NCI-H187 treated with DMSO at 0.1 percent for 48 hours (cell line): ENCODE measurements at regions not wholly inside any gene's neighbourhood (a gene's known extent, or its start where the extent isn't known, plus 50 kb on each side); places are given as distances from the start of the nearest gene placed in this dataset.
"Not testable (repeated sequence)": the region's sequence is repeated elsewhere in the genome, so short reads cannot be mapped to it uniquely, and the experiment has no call there.

Experiments
- DNase-seq: peaks from one replicate; lab custom pipeline; 2025; lab: John Stamatoyannopoulos, UW

DNA sequence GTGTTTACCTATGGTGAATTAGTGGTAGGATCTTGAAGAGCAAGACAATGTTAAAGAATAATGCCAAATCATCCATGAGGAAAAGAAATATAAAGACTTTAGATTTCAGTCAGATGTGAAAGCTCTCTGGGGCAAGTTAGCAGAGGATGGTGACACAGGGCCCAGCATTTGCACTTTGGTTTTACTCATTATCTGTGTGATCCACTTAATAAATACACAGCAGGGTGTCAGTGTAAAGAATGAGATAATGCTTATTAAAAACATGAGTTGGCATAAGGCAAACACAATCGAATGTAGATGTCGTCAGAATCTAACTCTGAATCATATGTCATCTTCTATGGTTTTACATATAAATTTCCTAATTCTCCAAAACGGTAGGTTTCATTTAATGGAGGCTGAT lies 130.4 kb upstream of the PREP start:
- no peak for DNase-seq

DNA sequence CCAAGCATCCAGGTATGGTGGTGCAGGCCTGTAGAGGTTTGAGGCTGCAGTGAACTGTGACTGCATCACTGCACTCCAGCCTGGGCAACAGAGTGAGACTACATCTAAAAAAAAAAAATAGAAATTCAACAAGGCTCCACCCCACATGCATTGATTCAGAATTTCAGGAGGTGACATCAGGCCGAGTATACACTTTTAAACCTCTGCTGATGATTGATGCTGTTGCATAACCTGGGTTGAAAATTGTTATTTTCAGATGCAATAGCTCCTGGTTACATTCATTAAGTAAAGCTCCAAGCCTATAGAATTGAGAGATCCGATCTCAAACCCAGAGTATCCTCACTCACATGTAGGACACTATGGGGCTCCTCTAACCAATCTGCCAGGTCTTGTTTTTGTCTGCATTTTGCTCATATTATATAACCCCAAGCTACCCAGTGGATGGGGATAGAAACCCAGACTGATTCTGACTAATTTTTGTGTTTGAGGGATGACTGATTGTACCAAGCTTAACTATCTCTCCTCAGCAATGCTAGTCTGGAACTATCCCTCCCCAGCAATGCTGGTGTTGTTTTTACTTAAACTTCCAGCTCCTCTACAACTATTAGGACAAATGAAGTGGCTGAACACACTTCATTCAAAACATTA lies 123.5 kb upstream of the PREP start:
- DNase-seq, result no peak

DNA sequence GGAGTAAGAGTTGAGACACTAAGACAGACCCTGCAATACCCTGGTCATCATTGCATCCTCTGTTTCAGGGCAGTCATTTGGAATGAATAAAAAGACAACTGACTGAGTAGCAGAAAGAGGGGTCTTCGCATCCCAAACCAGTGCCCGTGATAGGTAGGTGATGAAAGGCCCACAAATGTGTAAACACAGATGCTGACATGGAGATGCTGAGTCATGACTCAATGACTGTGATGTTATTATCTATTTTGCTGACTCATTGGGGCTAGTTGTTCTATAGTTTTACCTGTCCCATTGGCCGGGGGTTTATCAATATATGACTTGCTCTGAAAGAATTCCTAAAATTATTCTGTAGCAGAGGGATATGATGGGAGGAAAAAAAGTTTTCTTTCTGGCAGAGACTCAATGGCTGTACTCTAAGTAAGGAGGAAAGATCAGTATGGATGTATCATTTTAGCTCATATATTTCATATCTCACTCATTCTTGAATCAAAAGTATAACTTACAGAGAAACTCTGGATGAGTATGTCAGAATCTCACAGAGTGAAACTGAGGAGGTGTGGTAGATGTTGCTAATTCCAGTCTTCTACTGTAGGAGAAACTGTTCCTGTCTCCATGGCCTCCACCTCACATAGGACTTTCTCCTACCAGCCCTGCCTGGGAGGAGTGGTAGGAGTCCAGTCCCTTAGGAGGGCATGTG lies 119.9 kb upstream of the PREP start:
- DNase-seq, result no peak

DNA sequence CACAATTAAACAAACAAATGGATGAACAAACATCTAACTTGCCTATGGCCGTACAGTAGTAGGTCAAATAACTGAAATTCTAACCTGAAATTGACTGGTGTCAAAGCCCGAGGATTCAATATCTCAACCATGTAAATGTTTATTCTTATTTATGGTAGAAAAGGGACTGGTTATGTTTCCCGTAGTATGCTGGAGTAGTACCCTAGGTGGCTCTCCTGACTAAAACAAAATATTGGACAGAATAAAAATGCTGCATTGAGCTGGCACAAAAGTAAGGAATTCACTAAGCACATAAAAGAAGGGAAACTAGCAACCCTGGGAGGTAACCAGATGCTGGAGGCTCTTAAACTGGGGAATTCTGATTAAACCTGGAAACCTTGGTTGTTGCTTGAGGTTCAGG lies 117.1 kb upstream of the PREP start:
- no peak for DNase-seq

DNA sequence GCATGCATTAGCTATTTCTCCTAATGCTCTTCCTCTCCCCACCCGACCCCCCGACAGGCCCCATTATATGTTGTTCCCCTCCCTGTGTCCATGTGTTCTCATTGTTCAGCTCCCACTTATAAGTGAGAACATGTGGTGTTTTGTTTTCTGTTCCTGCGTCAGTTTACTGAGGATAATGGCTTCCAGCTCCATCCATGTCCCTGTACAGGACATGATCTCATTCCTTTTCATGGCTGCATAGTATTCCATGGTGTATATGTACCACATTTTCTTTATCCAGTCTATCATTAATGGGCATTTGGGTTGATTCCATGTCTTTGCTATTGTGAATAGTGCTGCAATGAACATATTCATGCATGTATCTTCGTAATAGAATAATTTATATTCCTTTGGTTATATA lies 116.1 kb upstream of the PREP start:
- DNase-seq, result not testable (repeated sequence)

DNA sequence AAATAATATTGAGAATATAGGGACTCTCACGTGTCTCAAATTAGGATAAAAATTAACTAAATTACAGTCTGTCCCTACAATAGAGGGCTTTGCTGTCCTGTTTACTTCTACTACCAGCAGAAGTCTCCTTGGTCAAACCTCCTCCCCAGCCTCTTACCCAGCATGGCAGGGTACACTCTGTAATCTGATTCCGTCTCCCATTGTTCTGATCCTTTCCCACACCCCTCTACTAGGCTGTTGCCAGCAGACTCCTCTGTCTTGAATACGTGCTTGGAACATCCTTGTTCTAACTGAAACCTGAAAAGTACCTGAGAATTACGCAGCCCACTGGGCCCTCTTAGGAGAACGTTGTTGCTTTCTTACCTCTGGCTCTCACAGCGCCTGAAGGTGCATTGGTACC lies 112.2 kb upstream of the PREP start:
- DNase-seq, result no peak

DNA sequence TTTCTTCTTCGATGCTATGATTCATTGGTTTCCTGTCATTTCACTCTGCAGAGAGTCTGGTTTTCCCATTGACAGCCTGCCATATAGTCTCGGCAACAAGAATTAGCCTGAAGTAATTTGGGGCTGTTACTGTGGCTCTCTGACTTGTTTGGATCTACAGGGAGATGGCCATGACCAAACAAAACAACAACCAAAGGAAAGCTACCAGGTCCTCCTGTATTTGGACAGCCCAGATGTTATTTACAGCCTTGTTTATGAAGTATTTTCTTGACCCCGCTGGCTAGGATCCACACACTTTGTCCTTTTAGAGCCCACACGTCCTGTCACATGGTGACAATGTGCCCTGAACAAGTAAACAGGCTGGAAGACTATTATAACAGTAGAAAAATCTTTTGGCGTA lies 111.4 kb upstream of the PREP start:
- no peak for DNase-seq

DNA sequence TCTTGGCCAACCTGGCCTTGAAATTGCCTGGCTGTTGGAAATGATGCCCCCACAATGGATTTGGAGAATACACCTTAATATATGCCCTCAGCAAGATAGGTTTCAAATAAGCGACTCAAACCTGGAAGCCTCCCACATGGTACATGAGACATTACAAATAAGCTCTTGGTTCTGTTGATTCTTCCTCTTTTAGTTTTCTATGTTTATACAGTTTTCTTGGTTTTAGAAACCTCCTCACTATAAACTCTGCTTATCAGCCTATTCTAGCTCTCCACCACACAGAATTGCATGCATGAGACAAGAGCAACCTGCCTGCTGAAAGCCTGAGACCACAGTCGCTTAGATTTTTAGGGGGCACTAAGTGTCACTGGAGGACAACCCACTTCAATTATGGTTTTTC lies 108.8 kb upstream of the PREP start:
- no peak for DNase-seq

DNA sequence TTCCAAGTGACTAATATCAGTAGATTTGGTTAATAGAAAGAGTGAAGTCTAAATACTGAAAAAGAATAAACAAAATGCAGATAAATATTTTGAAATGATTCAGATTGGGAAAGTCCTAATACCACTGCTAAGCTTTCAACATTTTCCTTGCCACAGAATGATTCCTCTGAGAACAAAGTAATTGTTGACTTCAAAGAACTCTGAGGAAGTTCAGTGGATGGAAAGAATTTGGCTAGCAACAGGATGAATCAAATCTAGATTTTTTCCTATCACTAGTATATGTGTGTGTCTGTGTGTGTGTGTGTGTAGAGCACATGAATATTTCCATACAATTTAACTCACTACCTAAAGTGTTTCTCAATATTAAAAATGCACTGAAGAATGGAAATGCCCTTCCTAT lies 107.9 kb upstream of the PREP start:
- DNase-seq, result no peak

DNA sequence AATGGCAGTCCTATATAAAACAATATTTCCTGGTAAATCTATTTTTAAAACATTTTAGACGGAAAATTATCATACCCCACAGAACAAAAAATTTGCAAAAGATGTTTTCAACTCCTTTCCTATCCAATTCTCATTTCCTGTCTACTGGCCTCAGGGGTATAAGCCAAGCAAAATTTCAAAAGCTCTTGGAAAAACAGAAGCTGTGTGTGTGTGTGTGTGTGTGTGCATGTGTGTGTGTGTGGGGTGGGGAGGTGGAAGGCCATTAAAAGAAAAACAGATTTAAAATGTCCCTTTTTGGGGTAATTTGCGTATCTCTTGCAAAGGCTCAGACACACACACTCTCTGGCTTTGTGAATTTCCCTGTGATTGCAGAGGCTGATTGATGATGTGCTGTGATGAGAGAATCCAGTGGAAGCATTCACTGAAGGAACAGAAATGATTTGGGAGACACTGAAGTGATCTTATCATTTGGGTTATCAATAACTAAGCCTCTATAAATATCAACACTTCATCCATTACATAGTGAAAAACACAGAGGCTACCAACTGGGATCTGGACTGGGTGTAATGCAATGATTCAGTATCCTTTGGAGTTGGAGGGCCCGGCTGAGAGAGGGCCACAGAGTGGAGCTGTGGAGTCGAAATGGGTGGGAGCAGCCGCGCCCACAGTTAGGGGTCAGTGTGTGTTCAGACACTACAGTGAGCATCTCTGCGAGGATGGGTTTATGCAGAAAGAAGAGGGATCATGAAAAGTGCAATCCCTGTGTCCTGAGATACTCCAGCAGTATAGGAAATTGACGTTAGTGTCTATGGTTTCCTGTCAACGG lies 106.8 kb upstream of the PREP start:
- DNase-seq, result no peak

DNA sequence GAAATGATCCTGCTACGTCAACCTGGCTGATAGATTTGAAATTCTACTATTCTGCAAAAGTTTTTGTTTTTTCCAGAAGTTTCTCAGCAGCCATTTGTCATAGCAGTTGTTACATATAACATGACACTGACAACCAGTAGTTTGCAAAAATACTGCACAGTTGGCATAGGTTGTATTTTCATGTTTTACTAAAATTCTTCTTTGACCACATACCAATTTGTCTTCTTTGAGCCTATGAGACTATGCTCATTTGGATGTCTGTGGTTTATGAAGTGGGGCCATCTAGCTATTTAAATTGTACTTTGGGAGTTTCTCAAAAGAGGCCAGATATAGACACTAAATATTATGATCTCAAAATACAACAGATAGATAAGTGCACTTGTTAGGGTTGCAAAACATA lies 104.9 kb upstream of the PREP start:
- no peak for DNase-seq

DNA sequence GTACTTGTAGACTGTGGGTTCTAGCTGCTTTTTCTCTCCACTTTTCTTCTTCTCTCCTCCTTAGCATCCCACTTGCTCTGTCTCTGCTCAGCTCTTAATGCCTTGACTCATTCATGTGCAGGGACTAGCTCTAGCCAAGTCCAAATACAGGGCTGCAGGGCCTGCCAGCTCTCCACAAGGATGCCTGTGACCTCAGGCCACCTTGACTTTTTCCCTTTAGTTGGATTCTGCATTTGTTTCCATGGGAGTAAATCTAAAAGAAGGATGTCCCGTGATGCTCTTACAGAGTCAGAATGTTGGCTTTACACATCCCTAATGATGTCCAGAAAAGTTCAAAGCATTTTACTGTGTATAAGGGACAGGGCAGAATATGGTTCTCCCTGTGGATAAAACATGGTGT lies 101.8 kb upstream of the PREP start:
- no peak for DNase-seq

DNA sequence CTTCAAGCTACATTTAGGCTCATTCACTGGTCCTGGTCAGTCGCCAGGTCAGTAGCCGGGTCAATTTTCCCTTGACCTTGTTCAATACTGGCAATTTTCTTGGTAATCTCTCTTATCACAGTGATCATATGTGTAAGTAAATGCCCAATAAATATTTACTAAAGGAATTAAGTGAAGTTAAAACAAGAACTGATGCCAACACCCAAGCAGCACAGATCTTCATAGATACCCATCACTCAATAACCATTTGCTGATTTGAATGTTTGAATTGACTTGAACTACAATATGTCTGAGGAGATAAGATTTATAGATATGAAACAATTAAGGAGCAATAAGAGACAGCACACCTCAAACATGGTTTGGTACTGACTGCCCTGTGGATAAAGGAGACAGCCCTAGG lies 100.8 kb upstream of the PREP start:
- no peak for DNase-seq

DNA sequence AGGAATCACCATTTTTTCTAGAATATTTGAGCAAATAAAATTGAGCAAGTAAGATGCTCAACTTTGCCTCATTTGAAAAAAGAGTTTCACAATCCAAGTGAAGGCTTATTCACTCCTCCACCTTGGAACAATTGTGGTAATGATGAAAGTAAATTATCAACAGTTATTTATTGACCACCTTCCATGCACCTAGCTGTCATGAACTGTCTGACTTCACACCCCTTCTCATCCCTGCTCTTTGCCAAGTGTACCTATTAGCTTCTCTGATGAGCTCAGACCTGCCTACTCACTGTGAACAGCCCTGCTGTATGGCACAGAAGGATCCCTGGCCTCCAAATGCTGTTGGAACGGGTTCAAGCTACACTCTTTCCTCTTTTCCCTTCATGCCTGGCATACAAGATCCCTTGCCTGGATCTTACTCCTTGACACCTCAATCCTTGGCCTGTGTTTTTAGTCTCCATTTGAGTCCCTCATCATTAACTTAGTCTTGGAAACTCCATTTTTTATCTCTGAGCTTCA lies 99.0 kb upstream of the PREP start:
- DNase-seq, result no peak

DNA sequence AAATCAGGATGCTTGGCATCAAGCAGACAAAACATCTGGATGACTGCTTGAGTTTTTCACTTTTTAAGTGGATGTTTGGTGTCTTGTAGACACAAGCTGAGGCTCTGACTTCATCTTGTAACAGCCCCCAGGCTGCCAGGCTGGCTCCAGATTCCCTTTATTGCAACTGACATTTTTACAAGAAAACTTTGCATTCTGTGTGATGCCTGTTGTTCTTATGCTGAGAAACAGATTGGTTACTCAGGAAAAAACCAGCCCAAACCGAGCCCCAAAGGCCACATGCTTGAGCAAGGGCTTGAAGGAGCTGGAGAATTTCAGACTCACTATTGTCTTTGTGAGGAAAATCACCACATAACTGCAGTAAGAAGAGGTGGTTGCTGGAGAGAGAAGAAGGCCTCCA lies 98.4 kb upstream of the PREP start:
- no peak for DNase-seq

DNA sequence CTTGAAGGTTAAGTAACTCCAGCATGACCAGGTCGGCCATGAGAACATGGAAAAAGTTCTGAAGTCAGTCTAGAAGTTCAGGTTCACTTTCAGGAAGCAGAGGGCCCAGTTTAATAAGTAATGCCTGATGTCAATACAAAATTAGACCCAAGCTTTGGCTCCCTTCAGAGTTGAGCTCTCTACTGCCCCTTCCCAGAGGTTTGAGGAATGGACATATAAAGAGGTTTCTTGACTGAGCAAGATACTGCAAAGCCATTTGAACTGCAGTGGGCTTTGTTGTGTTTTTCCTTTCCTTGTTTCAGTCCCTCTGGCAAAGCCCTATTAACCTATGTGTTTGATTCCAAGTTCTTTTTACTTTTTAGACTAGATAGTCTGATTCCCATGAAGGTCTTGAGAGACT lies 97.8 kb upstream of the PREP start:
- no peak for DNase-seq

DNA sequence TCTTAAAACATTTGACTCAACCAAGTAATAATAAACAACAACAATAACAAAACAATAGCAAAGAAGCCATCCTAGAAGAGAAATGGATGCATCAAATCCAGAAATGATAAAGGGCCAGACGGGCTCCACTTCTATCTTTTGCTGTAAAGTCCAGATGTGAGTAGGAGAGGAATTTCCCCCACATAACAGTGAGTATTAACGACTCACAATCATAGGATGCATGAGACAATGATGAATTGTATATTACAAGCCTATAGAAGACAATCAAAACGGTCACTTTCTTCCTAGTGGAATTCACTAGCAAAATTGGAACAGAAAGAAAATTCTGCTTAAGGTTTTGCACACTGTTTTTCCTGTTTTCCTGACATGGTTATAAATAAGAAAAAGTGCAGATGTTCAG lies 97.0 kb upstream of the PREP start:
- DNase-seq, result no peak

DNA sequence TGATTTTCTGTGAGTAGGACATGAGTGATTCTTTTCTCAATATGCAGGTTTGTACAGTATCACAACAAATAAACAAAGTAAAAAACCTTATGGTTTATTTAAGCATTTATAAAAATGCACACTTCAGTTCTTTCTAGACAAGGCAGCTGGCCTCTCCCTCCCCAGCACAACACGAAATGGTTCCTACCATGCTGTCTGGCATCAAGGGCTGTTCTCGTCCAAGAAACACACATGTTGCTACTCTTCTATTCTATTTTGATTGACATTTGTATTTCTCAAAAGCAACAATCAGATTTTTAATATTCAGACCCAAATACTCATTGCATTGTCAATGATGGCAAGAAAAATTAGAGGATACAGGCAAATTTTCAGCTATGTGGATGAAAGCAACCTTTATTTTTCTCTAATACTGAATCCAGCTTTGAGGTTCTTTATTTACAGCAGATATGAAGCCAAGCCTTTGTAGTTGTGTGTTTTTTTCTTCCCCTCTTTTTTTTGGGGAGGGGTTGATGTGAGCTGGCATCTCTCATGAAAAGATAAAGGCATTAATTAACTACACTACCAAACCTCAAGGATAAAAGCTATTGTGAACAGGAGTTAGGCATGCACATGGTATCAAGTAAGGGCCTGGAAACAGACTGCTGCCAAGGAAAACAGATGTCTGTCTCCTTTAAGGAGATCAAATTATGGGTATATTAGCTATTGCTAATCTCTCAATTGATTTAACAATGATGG lies 96.4 kb upstream of the PREP start:
- no peak for DNase-seq

DNA sequence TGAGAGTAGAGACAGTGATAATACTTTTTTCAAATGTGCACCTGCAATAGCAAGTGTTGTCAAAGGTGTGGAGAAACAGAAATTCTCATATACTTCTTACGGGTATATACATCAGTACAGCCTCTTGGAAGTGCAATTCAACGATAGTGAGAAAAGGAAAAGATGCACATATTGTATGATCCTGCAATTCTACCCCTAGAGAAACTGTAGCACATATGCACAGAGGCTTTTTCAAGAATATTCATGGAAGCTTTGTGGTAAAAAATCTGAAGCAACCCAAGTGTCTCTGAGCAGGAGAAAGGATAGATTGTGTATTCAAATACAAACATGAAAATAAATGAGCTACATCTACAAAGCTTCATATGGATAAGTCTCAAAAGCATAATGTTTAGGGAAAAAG lies 94.7 kb upstream of the PREP start:
- DNase-seq, result no peak

DNA sequence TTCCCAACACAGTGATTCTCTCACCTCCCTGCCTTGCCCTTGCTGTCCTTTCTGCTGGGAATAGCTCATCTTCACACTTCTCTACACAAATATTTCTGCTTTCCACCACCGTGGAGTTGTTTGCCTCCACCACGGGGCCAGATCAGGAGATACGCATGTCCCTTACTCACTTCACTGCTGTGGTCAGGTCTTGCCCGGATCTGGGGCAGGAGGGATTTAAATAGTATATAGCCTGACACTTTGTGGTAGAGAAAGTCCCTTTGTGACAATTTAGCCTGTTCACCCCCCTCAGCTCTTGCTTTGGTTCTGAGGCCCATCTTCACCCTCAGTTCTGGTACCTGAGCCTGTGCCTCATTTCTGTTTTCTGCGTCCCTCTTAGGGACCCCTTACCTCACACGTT lies 92.6 kb upstream of the PREP start:
- no peak for DNase-seq

DNA sequence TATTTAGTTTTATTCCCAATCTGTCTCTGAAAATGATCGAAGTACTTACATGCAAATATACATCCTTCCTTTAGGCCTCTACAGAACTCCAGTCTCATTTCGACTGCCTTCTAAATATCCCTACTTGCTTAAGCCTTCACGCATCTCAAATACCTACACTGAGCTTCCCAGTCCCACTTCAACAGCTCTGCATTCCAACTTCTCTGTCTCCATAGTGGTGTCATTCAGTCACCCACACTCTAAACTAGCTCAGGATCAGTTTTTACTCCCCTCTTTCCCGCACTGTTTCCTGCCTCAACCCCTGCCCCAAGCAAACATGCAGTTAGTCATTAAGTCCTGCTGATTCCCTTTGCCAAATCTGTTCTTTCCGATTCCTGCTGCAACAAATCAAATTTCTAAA lies 91.8 kb upstream of the PREP start:
- no peak for DNase-seq

DNA sequence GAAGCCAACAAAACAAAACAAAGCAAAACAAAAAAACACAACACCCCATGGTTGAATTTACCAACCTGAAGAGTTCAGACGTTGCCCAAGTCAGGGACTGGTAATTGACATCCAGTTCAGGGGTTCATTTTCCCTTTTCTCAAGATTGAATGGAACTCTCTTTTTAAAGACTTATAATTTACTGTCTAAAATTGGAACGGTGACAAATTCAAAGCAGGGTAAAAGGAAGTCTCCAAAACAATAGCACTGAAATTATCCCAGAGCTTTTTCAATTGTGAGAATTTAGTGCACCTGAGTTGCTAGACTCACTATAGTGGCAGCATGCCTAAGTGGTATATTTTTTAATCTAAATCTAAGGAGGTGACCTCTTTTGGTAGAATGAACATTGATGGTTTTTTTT lies 90.9 kb upstream of the PREP start:
- DNase-seq, result no peak
